WI38 (cell line): ENCODE measurements at regions not wholly inside any gene's neighbourhood (a gene's known extent, or its start where the extent isn't known, plus 50 kb on each side); places are given as distances from the start of the nearest gene placed in this dataset.

Experiments used
- H3K4me3 ChIP-seq: 2 replicates; pipeline ENCODE4 v1.5.1; 2011; ENCODE audit warnings: low read depth, mild to moderate bottlenecking, control low read depth, low read length
- CTCF ChIP-seq: IDR thresholded peaks from 2 replicates; pipeline ENCODE4 v1.5.1; 2012; ENCODE audit warnings: low read depth, mild to moderate bottlenecking, control low read depth, low read length

- TF ChIP-seq CTCF, result no peak
- H3K4me3 ChIP-seq, result no peak overlapping the region
These were observed 243.0 kb downstream of the TOMM20 start for GRCh38 chr1:234885601-234886000.

- H3K4me3 ChIP-seq, result no peak overlapping the region
- no peak for TF ChIP-seq CTCF
These were observed 243.9 kb downstream of the TOMM20 start for GRCh38 chr1:234884701-234885100.

GRCh38 chr1:234884006-234884405, 244.6 kb downstream of the TOMM20 start:
- H3K4me3 ChIP-seq, result no peak overlapping the region
- no peak for TF ChIP-seq CTCF

DNA sequence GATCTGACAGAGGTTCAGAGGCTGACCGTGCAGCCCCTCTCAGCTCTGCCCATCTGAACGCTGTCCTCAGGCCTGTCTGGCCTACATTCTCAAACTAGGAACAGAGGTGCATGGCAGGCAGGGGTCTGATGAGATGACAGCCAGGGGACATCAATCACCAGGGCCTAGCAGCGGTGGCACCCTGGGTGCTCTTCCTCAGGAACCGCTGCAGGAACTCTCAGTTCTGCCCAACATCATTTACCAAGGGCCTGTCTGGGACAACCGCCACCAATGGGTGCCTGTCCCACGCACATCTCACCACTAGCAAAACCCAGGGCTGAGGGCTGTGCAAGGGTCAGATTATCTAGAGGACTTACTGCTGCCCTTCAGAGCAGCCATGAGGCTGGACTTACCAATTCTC, 245.7 kb downstream of the TOMM20 start:
- H3K4me3 ChIP-seq, result no peak overlapping the region
- no peak for TF ChIP-seq CTCF

DNA sequence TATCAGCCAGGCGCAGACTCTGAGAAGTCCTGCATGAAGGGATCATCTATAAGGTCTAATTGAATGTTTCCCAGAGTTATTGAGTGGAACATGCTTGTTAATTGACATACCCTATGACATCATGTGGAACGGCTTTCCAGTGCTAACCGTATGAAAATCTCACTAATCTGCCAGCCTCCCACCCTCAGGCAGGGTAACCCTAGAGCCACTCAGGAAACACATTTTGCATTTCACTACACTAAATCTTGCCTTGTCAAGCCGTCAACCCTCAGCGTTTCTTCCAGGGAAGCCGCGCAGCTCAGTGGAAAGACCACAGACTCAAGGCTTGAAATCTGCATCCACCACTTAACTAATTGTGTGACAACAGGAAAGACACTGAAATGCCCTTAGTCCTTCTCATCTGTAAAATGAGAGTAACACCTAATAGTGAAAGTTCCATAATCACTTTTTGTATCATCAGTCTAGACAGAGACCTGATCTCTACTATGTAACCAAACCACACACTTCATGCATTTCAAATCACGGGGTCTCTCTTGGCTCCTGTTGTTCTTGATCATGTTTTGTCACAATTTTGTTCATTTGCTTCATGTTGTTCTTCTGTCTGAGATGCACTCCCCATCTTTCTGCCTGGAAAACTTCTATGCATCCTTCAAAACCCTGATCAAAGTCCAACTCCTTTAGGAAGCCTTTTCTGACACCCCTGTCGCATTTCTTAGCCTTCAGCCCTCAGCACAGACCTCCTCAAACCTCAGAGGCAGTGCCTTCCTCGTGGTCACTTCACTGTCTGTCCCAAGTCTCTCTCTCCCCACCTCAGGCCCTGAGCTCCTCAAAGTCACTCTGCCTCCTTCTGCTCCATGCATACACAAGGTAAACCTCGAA, 246.5 kb downstream of the TOMM20 start:
- H3K4me3 ChIP-seq, result no peak overlapping the region
- no peak for TF ChIP-seq CTCF

DNA sequence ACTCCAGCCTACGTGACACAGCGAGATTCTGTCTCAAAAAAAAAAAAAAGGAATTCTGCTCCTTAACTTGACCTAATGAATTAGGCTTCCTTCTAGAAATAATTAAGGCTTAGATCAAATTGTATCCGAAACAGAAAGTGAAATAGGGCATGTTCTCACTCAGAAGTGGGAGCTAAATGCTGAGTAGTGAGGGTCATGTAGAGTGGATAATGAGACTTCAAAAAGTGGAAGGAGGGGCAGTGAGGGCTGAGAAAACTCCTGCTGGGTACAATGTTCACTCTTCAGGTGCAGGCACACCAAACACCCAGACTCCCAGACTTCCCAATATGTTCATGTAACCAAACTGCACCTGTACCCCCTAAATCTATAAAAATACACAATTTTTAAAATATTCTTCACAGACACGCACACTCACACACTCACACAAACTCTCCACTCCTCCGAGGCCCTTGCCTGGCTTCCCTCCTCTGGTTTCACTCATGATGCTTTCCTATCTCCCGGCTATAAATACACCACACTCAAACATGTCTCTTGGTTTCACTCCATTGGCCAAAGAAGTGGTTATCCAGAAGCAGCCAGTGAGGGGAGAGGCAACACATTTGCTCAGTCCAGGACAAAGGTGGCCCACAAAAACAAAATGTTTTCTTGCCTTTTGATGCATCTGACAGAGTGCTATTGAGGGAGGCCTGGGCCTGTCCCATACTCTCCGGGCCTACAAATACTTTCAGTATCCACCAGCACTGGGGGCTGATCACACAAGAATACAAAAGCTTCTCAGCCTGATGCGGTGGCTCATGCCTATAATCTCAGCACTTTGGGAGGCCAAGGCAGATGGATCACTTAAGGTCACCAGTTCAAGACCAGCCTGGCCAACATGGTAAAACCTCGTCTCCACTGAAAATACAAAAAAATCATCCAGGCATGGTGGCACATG, 249.2 kb downstream of the TOMM20 start:
- TF ChIP-seq CTCF, result no peak
- no peak overlapping the region for H3K4me3 ChIP-seq

- no peak overlapping the region for H3K4me3 ChIP-seq
- no peak for TF ChIP-seq CTCF
These were observed 250.3 kb downstream of the TOMM20 start for GRCh38 chr1:234878288-234878687.
